GM18519 (cell line): ENCODE measurements at regions not wholly inside any gene's neighbourhood (a gene's known extent, or its start where the extent isn't known, plus 50 kb on each side); places are given as distances from the start of the nearest gene placed in this dataset.

Experiments used
- ATAC-seq: cut with Tn5 transposase; IDR thresholded peaks from one replicate; pipeline ENCODE4 v1.9.1; 2021; ENCODE audit warnings: mild to moderate bottlenecking, moderate library complexity; ENCODE audit not compliant: unreplicated experiment, low FRiP score

DNA sequence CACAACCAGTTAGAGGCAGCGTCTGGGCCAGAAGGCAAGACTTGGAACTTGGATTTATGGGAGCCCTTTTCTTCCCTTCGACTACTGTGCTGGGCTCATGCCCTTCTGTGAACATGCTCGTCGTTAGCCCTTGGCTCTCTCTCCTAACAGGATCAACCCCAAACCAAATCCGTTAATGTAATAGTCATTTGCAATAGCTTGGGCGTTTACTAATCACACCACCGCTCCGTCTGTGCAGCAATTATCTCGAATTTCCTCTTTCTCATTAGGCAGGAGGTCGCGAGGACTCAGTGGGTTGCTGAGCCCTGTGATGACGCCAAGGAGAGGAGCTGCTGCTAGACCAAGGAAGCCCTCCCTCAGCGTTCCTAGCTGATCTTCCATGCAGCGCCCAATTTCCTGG is 114.7 kb downstream of the ENGASE start:
- ATAC-seq = no peak

DNA sequence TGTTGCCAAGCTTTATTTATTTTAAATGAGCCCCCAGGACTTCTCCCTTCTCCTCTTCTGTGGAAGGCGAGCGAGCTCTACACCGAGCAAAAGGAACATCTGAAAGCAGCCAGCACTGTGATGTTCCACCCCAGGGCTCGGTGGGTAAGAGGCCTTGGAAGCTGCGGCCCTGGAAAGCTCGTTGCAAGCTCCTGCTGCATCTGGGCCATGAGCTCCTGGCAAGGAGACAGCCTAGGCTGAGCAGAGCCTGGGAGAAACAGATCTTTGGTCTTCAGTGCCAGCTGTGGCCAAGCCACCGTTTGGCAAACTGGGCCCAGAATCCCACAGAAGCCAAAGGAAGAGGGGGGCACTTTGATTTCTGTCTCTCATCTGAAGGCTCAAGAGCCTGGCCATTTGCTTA is 114.1 kb downstream of the ENGASE start:
- no peak for ATAC-seq

DNA sequence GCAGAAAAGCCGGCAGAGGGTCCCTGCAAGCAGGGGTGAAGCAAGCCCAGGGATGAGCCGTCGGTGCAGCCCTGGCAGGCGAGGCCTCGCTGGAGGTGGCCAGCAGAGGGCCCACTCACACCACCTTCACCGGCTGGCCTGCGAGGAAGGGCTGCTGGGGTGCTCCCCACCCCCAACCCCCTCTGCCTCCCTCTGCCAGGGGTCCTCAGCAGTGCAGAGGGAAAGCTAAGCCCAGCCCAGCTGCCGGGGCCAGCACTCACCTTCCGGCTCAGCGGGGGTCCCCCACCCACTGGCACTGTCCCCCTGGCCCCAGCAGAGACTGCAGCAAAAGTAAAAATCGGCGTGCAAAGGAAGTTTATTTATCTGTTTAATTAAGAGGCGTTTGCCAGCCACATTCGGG is 113.4 kb downstream of the ENGASE start:
- ATAC-seq = no peak

DNA sequence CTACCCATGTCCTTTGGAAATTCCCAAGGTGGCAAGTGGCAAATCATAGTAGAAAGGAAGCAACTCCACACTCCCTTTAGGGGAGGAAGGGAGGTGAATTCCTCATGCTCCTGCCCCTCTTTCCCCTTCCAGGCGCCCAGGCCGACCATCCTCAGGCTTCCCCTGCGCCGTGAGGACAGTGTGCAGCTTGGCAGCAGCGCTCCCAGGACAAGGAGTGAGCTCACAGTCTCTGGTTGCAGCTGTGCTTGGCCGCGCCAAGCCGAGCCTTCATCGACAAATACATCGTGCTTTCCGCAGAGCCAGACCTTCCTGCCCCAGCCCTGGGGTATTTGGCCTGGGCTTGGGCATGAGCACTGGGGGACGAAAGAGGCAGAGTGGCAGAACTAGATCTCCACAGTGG is 112.6 kb downstream of the ENGASE start:
- ATAC-seq = no peak

DNA sequence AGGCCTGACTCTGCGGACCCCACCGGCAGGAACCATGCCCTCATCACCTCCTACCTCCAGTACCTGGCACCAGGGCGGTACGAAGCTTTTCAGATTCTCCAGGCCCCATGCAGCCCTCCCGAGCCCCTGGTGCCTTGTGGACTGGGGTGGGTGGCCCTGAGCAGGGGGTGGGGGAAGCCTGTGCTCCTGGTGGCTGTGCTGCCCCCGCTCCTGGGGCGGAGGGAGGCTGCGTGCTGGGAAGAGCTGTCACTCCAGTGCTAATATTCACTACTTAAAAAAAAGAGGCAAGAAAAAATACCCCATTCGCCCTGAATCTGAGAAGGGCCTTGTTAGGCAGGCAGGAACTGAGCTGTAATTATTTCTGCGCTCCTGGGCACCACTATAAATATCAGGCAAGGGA is 111.8 kb downstream of the ENGASE start:
- no peak for ATAC-seq

DNA sequence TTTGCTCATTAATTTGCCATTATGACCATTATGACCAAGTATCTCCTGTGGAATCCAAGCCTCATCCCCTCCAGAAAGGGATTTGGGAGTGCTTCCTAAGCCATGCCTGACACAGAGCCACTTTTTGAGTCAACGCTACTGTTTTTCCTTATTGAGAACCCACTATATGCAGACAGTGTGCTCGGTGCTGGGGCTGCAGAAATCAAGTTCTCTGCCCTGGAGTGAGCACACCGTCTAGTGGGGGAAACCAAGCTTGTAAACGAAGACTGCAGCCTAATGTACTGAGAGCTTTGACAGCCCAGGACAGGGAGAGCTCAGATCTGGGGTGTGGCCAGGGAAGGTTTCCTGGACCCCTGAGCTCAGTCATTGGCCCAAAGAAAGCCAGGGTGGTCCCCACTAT is 111.0 kb downstream of the ENGASE start:
- ATAC-seq = no peak

DNA sequence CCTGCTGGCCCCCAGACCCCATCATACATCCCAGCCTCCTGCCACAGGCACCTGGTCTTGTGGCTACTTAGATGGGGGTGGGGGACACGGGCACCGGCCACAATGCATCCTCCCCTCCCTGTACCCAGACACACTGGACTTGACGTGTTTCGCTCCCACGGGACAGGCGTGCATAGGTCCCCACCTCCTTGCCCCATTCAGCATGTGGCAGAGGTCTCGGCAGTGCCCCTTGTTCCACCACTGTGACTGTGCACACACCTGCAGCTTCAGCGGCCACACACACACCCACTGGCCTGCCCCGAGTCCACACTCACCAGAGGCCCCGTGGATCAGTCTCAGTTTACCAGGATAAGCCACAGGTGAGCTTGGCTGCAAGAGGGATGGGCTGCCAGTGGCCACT is 109.6 kb downstream of the ENGASE start:
- ATAC-seq = no peak

DNA sequence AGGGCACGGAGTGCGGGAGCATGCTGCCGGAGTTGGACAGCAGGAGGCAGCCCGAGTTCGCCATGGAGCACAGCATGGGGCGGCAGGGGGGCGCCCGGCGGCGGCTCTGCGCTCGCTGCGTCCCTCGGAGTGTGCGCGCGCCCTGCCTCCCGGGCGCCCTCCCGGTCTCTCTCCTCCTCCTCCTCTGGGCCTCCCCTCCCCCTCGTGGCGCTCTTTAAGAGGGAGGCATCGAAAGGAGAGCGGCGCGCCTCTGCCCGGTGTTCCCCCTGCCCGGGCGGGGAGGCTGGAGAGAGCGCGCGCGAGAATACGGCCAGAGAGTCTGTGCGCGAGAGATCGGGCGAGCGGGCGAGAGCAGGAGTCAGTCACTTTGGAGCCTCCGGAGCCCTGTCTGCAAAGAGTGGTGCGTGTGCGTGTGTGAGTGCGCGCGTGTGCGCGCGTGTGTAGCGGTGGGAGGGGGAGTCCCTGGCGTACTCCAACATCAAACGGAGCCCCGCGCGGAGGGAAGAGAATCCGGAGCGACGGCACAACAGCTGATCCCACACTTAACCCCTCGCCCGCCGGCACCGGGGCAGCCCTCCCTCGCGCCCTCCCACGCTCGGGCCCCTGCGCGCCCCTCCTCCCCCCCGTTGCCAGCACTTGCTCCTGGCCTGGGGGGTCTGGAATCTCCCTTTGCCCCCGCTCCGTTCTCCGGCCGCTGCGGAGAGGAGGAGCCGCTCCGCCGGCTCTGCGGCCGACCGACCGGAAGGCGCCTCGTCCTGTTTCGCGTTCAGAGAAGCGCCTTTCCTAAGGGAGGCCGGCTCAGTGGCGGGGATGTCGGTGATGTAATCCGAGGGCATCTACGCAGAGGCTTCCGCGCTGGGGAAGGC is 108.9 kb downstream of the ENGASE start:
- ATAC-seq = no peak

DNA sequence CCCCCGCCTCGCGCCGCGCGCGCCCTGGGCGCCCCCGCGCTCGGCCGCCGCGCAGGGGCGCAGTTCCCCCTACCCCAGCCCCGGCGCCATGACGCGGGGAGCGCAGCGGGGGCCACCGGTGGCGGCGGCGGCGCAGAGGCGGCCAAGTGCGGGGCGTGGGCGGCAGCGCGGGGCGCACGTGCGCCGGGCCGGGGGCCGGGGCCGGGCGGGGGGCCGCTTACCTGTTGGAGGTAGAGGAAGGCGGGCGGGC is 108.3 kb downstream of the ENGASE start:
- no peak for ATAC-seq

DNA sequence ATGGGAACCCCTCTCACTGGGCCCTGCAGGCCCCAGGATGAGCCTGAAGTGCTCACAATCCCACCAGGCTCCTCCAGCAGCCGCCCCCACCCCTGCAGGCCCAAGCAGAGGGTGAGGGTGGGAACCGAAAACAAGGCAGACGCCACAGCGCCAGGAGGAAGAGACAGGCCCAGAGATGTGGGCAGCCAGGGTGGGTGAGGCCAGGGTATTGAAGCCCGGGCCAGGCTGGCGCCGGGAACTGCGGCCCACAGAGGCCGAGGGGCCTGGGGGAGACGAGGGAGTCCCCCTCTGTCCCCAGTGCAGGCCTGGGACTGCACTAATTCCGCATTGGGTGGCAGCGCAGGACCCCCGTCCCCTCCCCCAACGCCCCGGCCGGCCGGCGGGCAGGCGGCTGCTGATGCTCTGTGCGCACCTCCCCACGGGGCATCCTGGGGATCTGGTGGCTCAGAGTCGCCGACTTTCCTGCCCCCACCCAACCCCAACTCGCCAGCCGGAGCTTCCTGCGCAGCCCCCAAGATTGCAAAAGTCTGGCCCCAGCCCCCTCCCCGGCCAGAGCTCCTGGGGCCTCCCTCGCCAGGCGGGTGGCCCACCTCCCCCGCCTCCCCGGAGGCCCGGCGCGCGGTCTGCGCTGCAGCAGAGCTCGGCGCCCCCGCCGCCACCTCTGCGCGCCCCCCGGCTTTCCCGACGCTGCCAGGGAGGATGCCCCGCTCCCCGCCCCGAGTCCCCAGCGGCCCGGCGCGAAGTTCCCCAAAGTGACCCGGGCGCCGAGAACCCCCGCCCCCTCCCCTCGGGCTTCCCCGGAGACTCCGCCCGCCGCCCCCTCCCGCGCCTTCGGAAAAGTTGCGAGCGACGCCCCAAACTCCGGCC is 107.8 kb downstream of the ENGASE start:
- ATAC-seq = no peak

DNA sequence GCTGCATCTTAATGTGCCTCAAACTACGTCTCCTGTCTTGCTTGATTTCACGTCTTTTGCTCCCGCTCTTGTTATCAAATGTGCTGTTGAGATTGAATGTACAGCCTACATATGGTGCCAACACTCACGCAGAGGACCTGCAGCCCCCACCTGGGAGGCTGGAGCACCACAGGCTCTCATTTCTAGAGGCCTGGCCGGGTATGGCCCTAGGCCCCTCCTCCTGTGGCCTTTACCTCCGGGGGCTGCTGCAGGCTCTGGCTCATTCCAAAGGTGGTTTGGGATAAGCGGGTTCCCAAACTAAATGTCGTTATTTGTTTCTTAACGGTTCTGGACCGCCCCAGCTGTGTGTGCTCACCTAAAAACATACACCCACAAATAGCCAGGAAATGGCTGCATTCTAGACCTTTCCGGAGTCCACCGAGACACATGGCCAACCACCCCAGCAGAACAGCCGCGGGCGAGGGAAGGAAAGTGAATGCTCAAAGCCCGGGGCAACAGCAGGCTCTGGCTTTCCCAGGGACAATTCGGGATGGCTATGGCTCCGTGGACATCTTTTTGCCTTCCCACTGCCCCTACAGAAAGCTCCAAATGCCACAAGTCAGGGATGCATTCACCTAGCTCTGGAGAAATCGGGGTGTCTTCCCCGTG is 105.9 kb downstream of the ENGASE start:
- ATAC-seq = no peak

DNA sequence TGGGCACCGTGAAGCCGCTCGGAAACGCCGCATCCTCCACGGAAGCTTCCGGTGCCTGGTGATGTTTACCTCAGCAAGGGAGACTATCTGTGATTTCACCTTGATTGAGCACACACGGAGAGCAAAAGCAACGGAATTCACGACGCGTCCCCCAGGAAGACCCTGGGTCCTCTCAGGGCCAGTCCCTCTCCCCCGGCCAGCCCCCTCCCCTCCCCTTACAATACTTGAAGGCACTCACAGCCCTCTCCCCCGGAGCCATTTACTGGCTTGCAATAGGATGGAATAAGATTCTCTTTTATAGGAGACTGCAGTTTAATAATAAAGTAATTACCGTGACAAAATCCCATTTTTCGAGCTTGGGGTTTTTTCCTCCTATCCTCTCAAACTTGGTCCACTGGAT is 104.7 kb downstream of the ENGASE start:
- no peak for ATAC-seq

DNA sequence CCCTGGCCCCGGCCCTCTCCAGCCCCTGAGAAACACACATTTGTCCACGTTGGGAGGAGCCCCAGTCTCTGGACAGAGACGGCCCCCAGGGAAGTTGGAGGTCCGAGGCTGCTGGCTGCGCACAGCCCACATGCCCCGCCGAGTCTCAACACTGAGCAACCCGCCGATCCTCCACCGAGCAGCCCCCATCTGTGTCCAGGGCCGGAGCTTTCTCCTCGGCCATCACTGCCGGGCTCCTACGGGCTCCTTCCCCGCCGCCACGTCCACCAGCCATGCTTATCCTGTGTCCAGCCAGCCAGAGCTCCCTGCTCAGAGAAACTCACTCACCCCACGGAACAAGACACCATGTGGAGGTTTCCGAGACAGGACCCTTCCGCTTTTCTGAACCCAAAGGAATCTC is 103.3 kb downstream of the ENGASE start:
- no peak for ATAC-seq

DNA sequence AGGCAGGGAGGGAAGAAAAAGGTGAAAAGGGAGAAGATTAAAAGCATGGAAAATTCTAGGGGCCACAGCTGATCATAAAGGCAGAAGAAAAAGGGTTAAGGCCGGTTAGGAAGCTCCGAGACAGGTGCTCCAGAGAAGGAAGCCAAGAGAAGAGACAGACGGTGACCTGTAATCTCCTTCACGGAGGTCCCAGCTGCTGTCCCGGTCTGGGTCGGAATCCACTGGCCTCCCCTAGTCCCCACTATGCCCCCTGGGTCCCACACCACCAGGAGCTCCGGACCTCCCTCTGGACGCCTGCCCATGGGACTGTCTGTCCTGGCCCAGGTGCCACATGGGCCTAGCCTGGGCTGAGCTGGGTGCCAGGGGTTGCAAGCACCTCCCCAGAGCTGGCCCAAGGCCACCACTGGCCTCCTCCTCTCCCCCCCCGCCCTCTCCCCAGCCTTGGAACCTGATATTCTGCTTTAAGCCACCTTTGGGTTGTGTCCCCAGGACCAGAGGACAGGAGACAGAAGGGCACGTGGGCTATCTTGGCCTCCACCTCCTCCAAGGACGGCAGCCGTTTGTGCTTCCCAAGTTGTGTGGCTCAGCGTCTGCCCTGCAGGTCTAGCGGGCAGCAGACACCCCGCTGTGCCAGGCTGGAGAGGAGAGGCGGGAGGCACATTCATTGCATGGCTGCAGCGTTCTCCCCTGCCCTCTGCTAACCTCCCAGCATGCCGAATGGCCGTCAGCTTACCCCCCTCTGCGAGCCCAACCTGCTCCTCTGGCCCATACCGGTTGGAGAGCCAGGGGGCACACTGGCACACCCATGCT is 102.4 kb downstream of the ENGASE start:
- ATAC-seq = no peak

DNA sequence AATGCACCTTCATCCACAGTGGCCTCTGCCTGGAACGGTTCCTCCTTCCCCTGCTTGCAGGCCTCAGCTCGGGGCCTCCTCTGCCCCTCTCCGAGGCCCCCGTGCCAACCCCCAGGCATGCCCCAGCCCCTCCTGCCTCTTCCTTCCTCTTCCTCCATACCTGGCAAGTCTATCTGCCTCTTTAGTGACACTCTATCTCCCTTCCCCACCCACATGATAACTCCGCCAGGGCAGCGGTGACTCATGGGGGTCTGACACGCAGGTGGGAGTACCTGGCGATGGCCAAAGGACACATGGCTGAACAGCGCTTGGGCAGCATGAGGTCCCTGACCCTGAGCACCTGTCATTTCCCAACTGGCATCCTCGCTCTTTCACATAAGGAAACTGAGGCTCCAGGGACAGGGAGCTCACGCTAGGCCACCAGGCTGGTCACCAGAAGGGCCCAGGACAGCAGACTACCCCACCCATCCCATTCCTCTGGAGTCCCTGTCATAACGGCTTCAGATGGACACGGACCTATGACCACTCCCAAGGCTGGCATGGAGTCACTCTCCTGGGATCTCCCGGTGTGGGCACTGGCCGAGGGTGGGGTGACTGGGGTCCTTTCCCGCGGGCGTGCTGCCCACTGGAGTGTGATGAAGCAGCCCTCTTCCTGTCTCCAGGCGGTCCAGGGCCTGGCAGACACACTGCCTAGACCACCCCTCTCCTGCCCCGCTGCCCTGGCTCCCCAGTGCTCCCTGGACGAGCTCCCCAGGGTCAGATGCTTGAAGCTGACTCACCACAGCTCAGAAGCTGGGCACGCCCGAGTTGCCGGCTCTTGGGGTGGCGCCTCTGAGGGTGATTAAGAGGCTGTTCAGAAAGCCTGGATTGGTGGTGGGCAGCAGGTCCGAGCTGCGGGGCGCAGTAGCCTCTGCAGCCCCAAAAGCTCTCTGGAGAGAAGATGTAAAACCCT is 100.6 kb downstream of the ENGASE start:
- no peak for ATAC-seq

DNA sequence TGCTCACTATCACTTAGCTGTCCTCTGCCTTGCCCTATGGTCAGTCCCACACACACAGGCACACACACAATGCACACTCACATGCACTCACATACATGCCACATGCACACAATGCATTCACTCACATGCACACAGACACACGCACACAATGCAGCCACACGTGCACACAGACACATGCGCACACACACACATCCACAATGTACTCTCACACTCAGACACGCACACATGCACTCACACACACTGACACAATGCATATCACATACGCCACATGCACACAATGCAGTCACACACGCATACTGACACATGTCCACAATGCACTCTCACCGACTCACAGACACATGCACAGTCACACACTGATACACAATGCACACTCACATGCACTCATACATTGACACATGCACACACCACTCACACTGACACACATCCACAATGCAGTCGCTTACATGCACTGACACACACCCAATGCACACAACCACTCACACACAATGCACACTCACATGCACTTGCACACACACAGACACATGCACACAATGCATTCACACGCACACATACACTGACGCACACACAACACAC is 99.7 kb downstream of the ENGASE start:
- no peak for ATAC-seq

DNA sequence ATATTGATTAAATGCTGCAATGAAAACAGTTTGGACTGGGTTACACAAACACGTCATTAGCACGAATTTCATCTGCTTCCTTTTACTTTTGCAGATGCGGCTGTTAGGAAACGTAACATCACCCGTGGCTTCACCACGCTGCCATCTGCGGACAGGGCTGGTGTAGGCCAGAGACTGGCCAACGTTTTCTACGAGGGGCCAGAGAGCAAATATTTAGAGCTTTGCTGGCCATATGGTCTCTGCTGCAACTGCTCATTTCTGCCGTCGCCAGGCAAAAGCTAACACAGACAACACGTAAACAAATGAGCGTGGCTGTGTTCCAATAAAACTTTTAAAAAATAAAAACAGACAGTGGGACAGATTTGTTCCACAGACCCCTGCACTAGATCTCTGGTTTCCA is 96.6 kb downstream of the ENGASE start:
- ATAC-seq = no peak

DNA sequence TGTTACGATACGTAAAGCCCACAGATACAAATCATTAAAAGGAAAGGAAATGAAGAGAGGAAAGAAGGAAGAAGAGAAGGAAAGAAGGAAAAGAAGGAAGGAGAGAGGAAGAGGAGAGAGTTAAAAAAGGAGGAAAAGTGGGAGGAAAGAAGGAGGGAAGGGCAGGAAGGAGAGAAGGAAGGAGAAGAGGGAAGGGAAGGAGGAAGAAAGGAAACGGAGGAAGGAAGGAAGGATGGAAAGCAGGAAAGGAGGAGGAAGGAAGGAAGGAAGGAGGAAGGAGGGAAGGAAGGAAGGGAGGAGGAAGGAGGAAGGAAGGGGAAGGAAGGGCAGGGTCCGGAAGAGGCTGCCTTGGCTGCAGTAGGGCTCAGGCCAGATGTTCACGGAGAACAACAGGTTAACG is 95.2 kb downstream of the ENGASE start:
- ATAC-seq = no peak

DNA sequence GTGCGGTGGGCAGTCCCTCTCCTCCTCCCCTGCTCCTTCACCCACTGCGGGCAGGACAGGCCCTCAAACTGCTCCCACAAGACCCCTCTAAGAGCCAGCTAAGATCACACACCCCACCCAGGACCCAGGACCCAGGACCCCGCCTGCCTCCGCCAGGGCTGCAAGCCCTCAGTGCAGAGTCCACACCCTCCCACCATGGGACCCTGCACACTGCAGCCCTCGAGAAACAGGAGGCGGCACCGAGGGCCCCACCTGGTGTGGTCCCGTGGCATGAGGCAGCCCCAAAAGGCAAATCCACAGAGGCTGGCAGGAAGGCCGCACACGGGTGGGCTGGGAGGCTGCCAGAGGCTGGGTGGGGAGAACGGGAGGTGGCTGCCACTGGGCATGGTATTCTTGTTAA is 94.7 kb downstream of the ENGASE start:
- no peak for ATAC-seq
